C4-2B (cell line): ENCODE measurements at regions not wholly inside any gene's neighbourhood (a gene's known extent, or its start where the extent isn't known, plus 50 kb on each side); places are given as distances from the start of the nearest gene placed in this dataset.

ENCODE experiments used
- H3K27ac ChIP-seq: fragments of 450-650 bp; 2 replicates; pipeline ENCODE4 v1.5.1; 2017
- ZFX ChIP-seq: fragments of 450-650 bp; IDR thresholded peaks from 2 replicates; pipeline ENCODE4 v1.6.1; 2017
- TF ChIP-seq, protein P1 (sequence below): fragments of 450-650 bp; conservative IDR thresholded peaks from 2 replicates; pipeline ENCODE4 v1.5.1; 2017; ENCODE audit warnings: mild to moderate bottlenecking

- no peak overlapping the region for H3K27ac ChIP-seq
- TF ChIP-seq, protein P1, sequence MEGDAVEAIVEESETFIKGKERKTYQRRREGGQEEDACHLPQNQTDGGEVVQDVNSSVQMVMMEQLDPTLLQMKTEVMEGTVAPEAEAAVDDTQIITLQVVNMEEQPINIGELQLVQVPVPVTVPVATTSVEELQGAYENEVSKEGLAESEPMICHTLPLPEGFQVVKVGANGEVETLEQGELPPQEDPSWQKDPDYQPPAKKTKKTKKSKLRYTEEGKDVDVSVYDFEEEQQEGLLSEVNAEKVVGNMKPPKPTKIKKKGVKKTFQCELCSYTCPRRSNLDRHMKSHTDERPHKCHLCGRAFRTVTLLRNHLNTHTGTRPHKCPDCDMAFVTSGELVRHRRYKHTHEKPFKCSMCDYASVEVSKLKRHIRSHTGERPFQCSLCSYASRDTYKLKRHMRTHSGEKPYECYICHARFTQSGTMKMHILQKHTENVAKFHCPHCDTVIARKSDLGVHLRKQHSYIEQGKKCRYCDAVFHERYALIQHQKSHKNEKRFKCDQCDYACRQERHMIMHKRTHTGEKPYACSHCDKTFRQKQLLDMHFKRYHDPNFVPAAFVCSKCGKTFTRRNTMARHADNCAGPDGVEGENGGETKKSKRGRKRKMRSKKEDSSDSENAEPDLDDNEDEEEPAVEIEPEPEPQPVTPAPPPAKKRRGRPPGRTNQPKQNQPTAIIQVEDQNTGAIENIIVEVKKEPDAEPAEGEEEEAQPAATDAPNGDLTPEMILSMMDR, result no peak
- no peak for TF ChIP-seq ZFX
Observed at GRCh38 chr3:99442599-99442998, 195.8 kb upstream of the COL8A1 start.

GRCh38 chr3:99439892-99440291 lies 198.5 kb upstream of the COL8A1 start:
- TF ChIP-seq, protein P1, result no peak
- TF ChIP-seq ZFX, result no peak
- no peak overlapping the region for H3K27ac ChIP-seq

DNA sequence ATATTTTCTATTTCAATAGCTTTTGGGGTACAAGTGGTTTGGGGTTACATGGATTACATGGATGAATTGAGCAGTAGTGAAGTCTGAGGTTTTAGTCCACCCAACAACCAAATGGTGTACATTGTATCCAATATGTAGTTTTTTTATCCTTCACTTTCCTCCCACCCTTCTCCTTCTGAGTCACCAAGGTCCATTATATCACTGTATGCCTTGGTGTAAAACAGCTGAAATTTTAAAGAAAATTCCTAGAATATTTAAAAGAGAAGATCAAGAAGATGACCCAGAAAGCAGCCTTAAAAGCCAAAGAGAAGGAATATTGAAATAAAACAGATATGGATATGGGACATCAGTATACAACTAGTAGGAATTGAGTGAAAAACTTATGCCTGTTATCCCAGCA lies 204.2 kb upstream of the COL8A1 start:
- no peak overlapping the region for H3K27ac ChIP-seq
- TF ChIP-seq, protein P1, result no peak
- TF ChIP-seq ZFX, result no peak

DNA sequence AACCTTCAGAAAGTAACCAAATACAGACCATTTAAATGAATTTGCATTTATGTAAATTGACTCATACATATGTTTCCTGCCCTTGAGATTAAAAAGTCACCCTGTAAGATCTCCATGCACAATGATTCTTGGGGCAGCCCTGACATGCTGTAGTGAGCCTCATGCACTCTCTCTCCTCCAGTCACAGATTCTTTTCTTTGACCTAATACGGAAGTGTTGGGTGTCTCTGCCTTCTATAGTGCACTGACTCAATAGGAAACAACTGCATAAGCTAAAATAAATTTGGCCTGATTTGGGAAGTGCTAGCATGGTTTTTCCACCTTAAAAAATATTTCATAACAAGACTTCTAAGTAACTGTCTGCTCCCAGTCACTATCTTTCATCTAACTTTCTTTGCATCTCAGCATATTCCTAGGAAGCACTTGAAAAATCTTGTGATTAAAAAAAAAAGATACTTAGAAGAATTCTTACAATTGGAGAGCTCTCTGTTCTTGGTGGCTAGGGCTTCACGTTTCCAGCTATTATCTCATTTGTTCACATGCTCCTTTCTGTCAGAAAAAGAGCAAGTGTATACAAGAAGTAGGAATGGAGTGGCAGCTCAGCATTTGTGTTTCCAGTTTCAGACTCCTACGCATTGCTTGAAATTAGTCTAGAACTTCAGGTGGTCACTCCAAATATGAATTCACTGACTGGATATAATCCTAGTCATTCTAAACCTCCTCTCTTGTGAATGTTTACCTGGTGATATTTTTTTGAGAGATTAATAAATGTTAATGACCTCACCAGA lies 207.9 kb upstream of the COL8A1 start:
- H3K27ac ChIP-seq, result no peak overlapping the region
- TF ChIP-seq, protein P1, result no peak
- TF ChIP-seq ZFX, result no peak

DNA sequence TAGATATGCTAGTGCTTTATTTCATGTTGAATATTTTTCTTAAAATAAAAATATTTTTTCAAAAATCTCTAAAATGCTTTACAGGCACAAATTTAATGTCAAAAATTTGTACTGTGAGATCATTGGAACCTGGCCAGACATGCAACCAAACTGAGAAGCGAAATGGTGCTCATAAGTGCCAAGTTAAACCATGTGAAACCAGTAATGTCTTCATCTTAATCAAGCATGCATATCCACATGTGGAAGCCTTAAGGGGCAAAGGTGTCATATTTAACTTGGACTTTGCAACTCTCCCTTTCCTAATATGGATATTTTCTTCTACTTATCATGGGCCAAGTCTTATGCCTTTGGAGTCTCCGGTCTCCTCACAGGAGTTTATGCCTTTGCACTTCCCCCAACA lies 208.9 kb upstream of the COL8A1 start:
- H3K27ac ChIP-seq, result no peak overlapping the region
- no peak for TF ChIP-seq ZFX
- TF ChIP-seq, protein P1, result no peak

DNA sequence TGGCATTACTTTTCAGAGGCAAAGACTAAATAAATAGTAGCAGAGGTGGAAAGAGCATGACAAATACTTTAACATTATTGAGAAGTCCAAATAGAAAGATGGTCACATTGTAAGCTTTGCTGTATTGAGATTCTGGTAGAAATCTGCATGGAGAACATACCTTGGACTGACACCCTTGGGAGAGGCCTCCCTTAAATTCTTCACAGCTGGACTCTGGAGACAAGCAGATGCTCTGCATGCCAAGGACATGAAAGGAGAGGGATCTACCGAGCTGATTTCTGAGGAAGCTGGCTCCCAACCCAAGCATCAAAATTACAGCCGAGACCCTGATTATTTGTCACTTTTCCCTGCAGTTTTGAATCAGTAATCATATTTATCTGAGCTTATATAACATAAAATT lies 212.5 kb upstream of the COL8A1 start:
- no peak overlapping the region for H3K27ac ChIP-seq
- TF ChIP-seq, protein P1, result no peak
- TF ChIP-seq ZFX, result no peak

GRCh38 chr3:99419116-99419515 lies 219.3 kb upstream of the COL8A1 start:
- no peak overlapping the region for H3K27ac ChIP-seq
- TF ChIP-seq, protein P1, result no peak
- no peak for TF ChIP-seq ZFX
